KMS-11 (cell line): ENCODE measurements at regions not wholly inside any gene's neighbourhood (a gene's known extent, or its start where the extent isn't known, plus 50 kb on each side); places are given as distances from the start of the nearest gene placed in this dataset.

Source experiments
- H2AFZ ChIP-seq: fragments of 200-600 bp; sonication (generic); 2 replicates; pipeline ENCODE4 v1.6.1; 2016; ENCODE audit warnings: antibody characterized with exemption, mixed run types, low read depth
- H3K27ac ChIP-seq: fragments of 200-600 bp; sonication (generic); 2 replicates; pipeline ENCODE4 v1.6.1; 2016; ENCODE audit warnings: mild to moderate bottlenecking, mixed run types
- H3K27me3 ChIP-seq: fragments of 200-600 bp; sonication (generic); 2 replicates; pipeline ENCODE4 v1.6.1; 2017; ENCODE audit warnings: mild to moderate bottlenecking, low read depth, mixed run types, moderate library complexity; ENCODE audit not compliant: insufficient read depth
- H3K36me3 ChIP-seq: fragments of 200-600 bp; sonication (generic); 2 replicates; pipeline ENCODE4 v1.6.1; 2017; ENCODE audit warnings: mild to moderate bottlenecking, mixed run types; ENCODE audit not compliant: insufficient read depth
- H3K4me1 ChIP-seq: fragments of 200-600 bp; sonication (generic); 2 replicates; pipeline ENCODE4 v1.6.1; 2016; ENCODE audit warnings: mild to moderate bottlenecking, low read depth, mixed run types; ENCODE audit not compliant: poor library complexity, severe bottlenecking
- H3K4me2 ChIP-seq: fragments of 200-600 bp; sonication (generic); 2 replicates; pipeline ENCODE4 v1.7.0; 2016; ENCODE audit warnings: mild to moderate bottlenecking, mixed run types
- H3K4me3 ChIP-seq: fragments of 200-600 bp; sonication (generic); IDR thresholded peaks from 2 replicates; pipeline ENCODE4 v1.6.1; 2017; ENCODE audit warnings: low read depth, low read length, mixed read lengths; ENCODE audit not compliant: insufficient read depth
- H3K79me2 ChIP-seq: fragments of 200-600 bp; sonication (generic); 2 replicates; pipeline ENCODE4 v1.6.1; 2016; ENCODE audit warnings: low read depth, mixed run types; ENCODE audit not compliant: insufficient read depth
- H3K9ac ChIP-seq: fragments of 200-600 bp; sonication (generic); 2 replicates; pipeline ENCODE4 v1.6.1; 2016; ENCODE audit warnings: mild to moderate bottlenecking, mixed run types
- H4K20me1 ChIP-seq: fragments of 200-600 bp; sonication (generic); 2 replicates; pipeline ENCODE4 v1.6.1; 2016; ENCODE audit warnings: mild to moderate bottlenecking, mixed run types; ENCODE audit not compliant: insufficient read depth
- CTCF ChIP-seq: fragments of 200-600 bp; sonication (generic); conservative IDR thresholded peaks from 2 replicates; pipeline ENCODE4 v1.6.1; 2017; ENCODE audit warnings: low read depth, mild to moderate bottlenecking, antibody characterized with exemption, low read length, moderate library complexity, mixed read lengths

GRCh38 chrX:124475358-124475757 is 129.0 kb downstream of the SH2D1A start:
- Histone ChIP-seq H3K79me2 (no peaks in the 10 kb centered on the region), H3K36me3 (no peaks in the 10 kb centered on the region), H2AFZ (no peak overlapping the region), H3K4me3 (no peak overlapping the region), H3K27ac (no peak overlapping the region), H3K9ac (no peak overlapping the region), H3K4me2 (no peak overlapping the region), H3K27me3 (no peaks in the 10 kb centered on the region), H3K4me1 (no peaks in the 10 kb centered on the region), H4K20me1 (no peaks in the 10 kb centered on the region)
- no peak for TF ChIP-seq CTCF

- Histone ChIP-seq H3K4me3 (no peak overlapping the region), H3K4me1 (no peaks in the 10 kb centered on the region), H4K20me1 (no peaks in the 10 kb centered on the region), H3K4me2 (no peak overlapping the region), H3K9ac (no peak overlapping the region), H3K79me2 (no peaks in the 10 kb centered on the region), H2AFZ (no peak overlapping the region), H3K27me3 (no peaks in the 10 kb centered on the region), H3K36me3 (no peaks in the 10 kb centered on the region), H3K27ac (no peak overlapping the region)
- TF ChIP-seq CTCF: no peak
Measured at GRCh38 chrX:124476562-124476961, 130.2 kb downstream of the SH2D1A start.

GRCh38 chrX:124478046-124478445 is 131.7 kb downstream of the SH2D1A start:
- no peak overlapping the region for H2AFZ ChIP-seq
- H4K20me1 ChIP-seq: no peaks in the 10 kb centered on the region
- no peak overlapping the region for H3K4me2 ChIP-seq
- H3K4me1 ChIP-seq: no peaks in the 10 kb centered on the region
- H3K79me2 ChIP-seq: no peaks in the 10 kb centered on the region
- H3K27me3 ChIP-seq: no peaks in the 10 kb centered on the region
- no peak overlapping the region for H3K9ac ChIP-seq
- H3K36me3 ChIP-seq: no peaks in the 10 kb centered on the region
- H3K4me3 ChIP-seq: no peak overlapping the region
- TF ChIP-seq CTCF: no peak
- H3K27ac ChIP-seq: no peak overlapping the region

GRCh38 chrX:124488412-124489161 is 142.2 kb downstream of the SH2D1A start:
- H3K4me2 ChIP-seq: peak overlapping the region; percentile 16; the same call in 1 of the 2 replicates
- no peak overlapping the region for H2AFZ ChIP-seq
- no peak for TF ChIP-seq CTCF
- no peaks in the 10 kb centered on the region for H4K20me1 ChIP-seq
- peaks cover 19% of the 10 kb centered on the region for H3K4me1 ChIP-seq
- H3K9ac ChIP-seq: no peak overlapping the region
- H3K27me3 ChIP-seq: peaks cover 8% of the 10 kb centered on the region
- H3K27ac ChIP-seq: no peak overlapping the region
- no peaks in the 10 kb centered on the region for H3K36me3 ChIP-seq
- H3K79me2 ChIP-seq: no peaks in the 10 kb centered on the region
- H3K4me3 ChIP-seq: no peak overlapping the region
